ENCODE measurements at regions not wholly inside any gene's neighbourhood (a gene's known extent, or its start where the extent isn't known, plus 50 kb on each side); places are given as distances from the start of the nearest gene placed in this dataset.

GRCh38 chr21:16424331-16424751 lies 694.6 kb downstream of the USP25 start:
- DNase-seq (ENCODE audit: low spot score) = no peak
- Histone ChIP-seq H3K4me1 (ENCODE audit: insufficient read depth, poor library complexity, severe bottlenecking) (no peaks in the 10 kb centered on the region), H3K27me3 (ENCODE audit: insufficient read depth, poor library complexity, severe bottlenecking) (peaks cover 55% of the 10 kb centered on the region), H3K4me3 (ENCODE audit: severe bottlenecking) (no peak overlapping the region), H3K27ac (ENCODE audit: poor library complexity, severe bottlenecking) (no peak overlapping the region), H3K9me3 (ENCODE audit: severe bottlenecking) (no peaks in the 10 kb centered on the region), H3K36me3 (ENCODE audit: low read depth) (no peaks in the 10 kb centered on the region)
- no peak for ATAC-seq (ENCODE audit: low read depth)
- no peak for TF ChIP-seq CTCF (IDR thresholded peaks at IDR 0.05; ENCODE audit: poor library complexity, severe bottlenecking)

GRCh38 chr21:16425376-16425775 lies 695.6 kb downstream of the USP25 start:
- ATAC-seq (ENCODE audit: low read depth) (no peak), DNase-seq (ENCODE audit: low spot score) (no peak)
- Histone ChIP-seq H3K9me3 (ENCODE audit: severe bottlenecking) (no peaks in the 10 kb centered on the region), H3K27ac (ENCODE audit: poor library complexity, severe bottlenecking) (no peak overlapping the region), H3K4me1 (ENCODE audit: insufficient read depth, poor library complexity, severe bottlenecking) (no peaks in the 10 kb centered on the region), H3K27me3 (ENCODE audit: insufficient read depth, poor library complexity, severe bottlenecking) (peaks cover 48% of the 10 kb centered on the region), H3K36me3 (ENCODE audit: low read depth) (no peaks in the 10 kb centered on the region), H3K4me3 (ENCODE audit: severe bottlenecking) (no peak overlapping the region)
- no peak for TF ChIP-seq CTCF (IDR thresholded peaks at IDR 0.05; ENCODE audit: poor library complexity, severe bottlenecking)

GRCh38 chr21:16426936-16427335 lies 697.2 kb downstream of the USP25 start:
- DNase-seq (ENCODE audit: low spot score) (no peak), ATAC-seq (ENCODE audit: low read depth) (no peak)
- Histone ChIP-seq H3K27ac (ENCODE audit: poor library complexity, severe bottlenecking) (no peak overlapping the region), H3K4me1 (ENCODE audit: insufficient read depth, poor library complexity, severe bottlenecking) (no peaks in the 10 kb centered on the region), H3K27me3 (ENCODE audit: insufficient read depth, poor library complexity, severe bottlenecking) (peaks cover 32% of the 10 kb centered on the region), H3K9me3 (ENCODE audit: severe bottlenecking) (no peaks in the 10 kb centered on the region), H3K36me3 (ENCODE audit: low read depth) (no peaks in the 10 kb centered on the region), H3K4me3 (ENCODE audit: severe bottlenecking) (no peak overlapping the region)
- no peak for TF ChIP-seq CTCF (IDR thresholded peaks at IDR 0.05; ENCODE audit: poor library complexity, severe bottlenecking)

GRCh38 chr21:16427587-16428087 lies 697.9 kb downstream of the USP25 start:
- Histone ChIP-seq H3K27me3 (ENCODE audit: insufficient read depth, poor library complexity, severe bottlenecking) (peaks cover 27% of the 10 kb centered on the region), H3K27ac (ENCODE audit: poor library complexity, severe bottlenecking) (no peak overlapping the region), H3K4me3 (ENCODE audit: severe bottlenecking) (no peak overlapping the region), H3K36me3 (ENCODE audit: low read depth) (no peaks in the 10 kb centered on the region), H3K9me3 (ENCODE audit: severe bottlenecking) (no peaks in the 10 kb centered on the region), H3K4me1 (ENCODE audit: insufficient read depth, poor library complexity, severe bottlenecking) (no peaks in the 10 kb centered on the region)
- DNase-seq (ENCODE audit: low spot score) (no peak), ATAC-seq (ENCODE audit: low read depth) (no peak)
- no peak for TF ChIP-seq CTCF (IDR thresholded peaks at IDR 0.05; ENCODE audit: poor library complexity, severe bottlenecking)

- DNase-seq (ENCODE audit: low spot score) (no peak), ATAC-seq (ENCODE audit: low read depth) (no peak)
- H3K27ac ChIP-seq (ENCODE audit: poor library complexity, severe bottlenecking) = no peak overlapping the region
- H3K27me3 ChIP-seq (ENCODE audit: insufficient read depth, poor library complexity, severe bottlenecking) = peaks cover 7% of the 10 kb centered on the region
- H3K4me1 ChIP-seq (ENCODE audit: insufficient read depth, poor library complexity, severe bottlenecking) = no peaks in the 10 kb centered on the region
- TF ChIP-seq CTCF (IDR thresholded peaks at IDR 0.05; ENCODE audit: poor library complexity, severe bottlenecking) = no peak
- no peaks in the 10 kb centered on the region for H3K9me3 ChIP-seq (ENCODE audit: severe bottlenecking)
- H3K36me3 ChIP-seq (ENCODE audit: low read depth) = no peaks in the 10 kb centered on the region
- no peak overlapping the region for H3K4me3 ChIP-seq (ENCODE audit: severe bottlenecking)
Observed at GRCh38 chr21:16437586-16437985, 707.8 kb downstream of the USP25 start.

All from RWPE2 (cell line).